Neural progenitor cell (in vitro differentiated cells): ENCODE measurements at regions not wholly inside any gene's neighbourhood (a gene's known extent, or its start where the extent isn't known, plus 50 kb on each side); places are given as distances from the start of the nearest gene placed in this dataset.

ENCODE experiments used
- DNase-seq: peaks from one replicate; pipeline ENCODE4 v3.0.0-alpha.2; 2016; ENCODE audit warnings: low spot score
- H2AFZ ChIP-seq: fragments of 200-600 bp; sonication (generic); replicated peaks from 2 replicates; pipeline ENCODE4 v1.6.1; 2016; ENCODE audit warnings: antibody characterized with exemption
- H3F3A ChIP-seq: fragments of 200-600 bp; sonication (generic); 2 replicates; pipeline ENCODE4 v1.6.1; 2016; ENCODE audit warnings: antibody characterized with exemption, low read depth
- H3K27ac ChIP-seq: fragments of 200-600 bp; sonication (generic); 2 replicates; pipeline ENCODE4 v1.5.1; 2016; ENCODE audit warnings: mild to moderate bottlenecking
- H3K27me3 ChIP-seq: fragments of 200-600 bp; sonication (generic); 2 replicates; pipeline ENCODE4 v1.6.1; 2016; ENCODE audit warnings: mild to moderate bottlenecking, moderate library complexity
- H3K36me3 ChIP-seq: fragments of 200-600 bp; sonication (generic); 2 replicates; pipeline ENCODE4 v1.5.1; 2016
- H3K4me1 ChIP-seq: fragments of 200-600 bp; sonication (generic); 2 replicates; pipeline ENCODE4 v1.6.1; 2016; ENCODE audit warnings: mixed run types
- H3K4me2 ChIP-seq: fragments of 200-600 bp; sonication (generic); 2 replicates; pipeline ENCODE4 v1.6.1; 2016
- H3K4me3 ChIP-seq: fragments of 200-600 bp; sonication (generic); 2 replicates; pipeline ENCODE4 v1.5.1; 2016
- H3K79me2 ChIP-seq: fragments of 200-600 bp; sonication (generic); 2 replicates; pipeline ENCODE4 v1.6.1; 2016; ENCODE audit warnings: low read depth
- H3K9ac ChIP-seq: fragments of 200-600 bp; sonication (generic); 2 replicates; pipeline ENCODE4 v1.6.1; 2016
- H3K9me3 ChIP-seq: fragments of 200-600 bp; sonication (generic); 2 replicates; pipeline ENCODE4 v1.5.1; 2016; ENCODE audit warnings: low read depth
- H4K20me1 ChIP-seq: fragments of 200-600 bp; sonication (generic); 2 replicates; pipeline ENCODE4 v1.6.1; 2016; ENCODE audit warnings: low read depth
- H3K27ac Mint-ChIP-seq: 3 replicates; pipeline ENCODE4 v1.8.0; 2021; ENCODE audit warnings: mixed read lengths
- H3K27me3 Mint-ChIP-seq: 2 replicates; pipeline ENCODE4 v1.8.0; 2022; ENCODE audit warnings: low read depth, mild to moderate bottlenecking, inconsistent platforms, moderate library complexity, mixed read lengths; ENCODE audit not compliant: insufficient read depth
- H3K36me3 Mint-ChIP-seq: 3 replicates; pipeline ENCODE4 v1.8.0; 2021; ENCODE audit warnings: mixed read lengths
- H3K4me1 Mint-ChIP-seq: 3 replicates; pipeline ENCODE4 v1.8.0; 2021; ENCODE audit warnings: mixed read lengths
- H3K4me3 Mint-ChIP-seq: 3 replicates; pipeline ENCODE4 v1.8.0; 2021; ENCODE audit warnings: mild to moderate bottlenecking, moderate library complexity, mixed read lengths
- H3K9me3 Mint-ChIP-seq: 3 replicates; pipeline ENCODE4 v1.8.0; 2020; ENCODE audit warnings: mixed read lengths
- EZH2 ChIP-seq: fragments of 200-600 bp; sonication (generic); IDR thresholded peaks from 2 replicates; pipeline ENCODE4 v1.6.1; 2017; ENCODE audit warnings: antibody characterized with exemption, mild to moderate bottlenecking, moderate library complexity
- EZH2phosphoT487 ChIP-seq: fragments of 200-600 bp; sonication (generic); IDR thresholded peaks from 2 replicates; pipeline ENCODE4 v1.6.1; 2017; ENCODE audit warnings: antibody characterized with exemption
- TF ChIP-seq, protein P1 (sequence below): fragments of 200-600 bp; sonication (generic); IDR thresholded peaks from 2 replicates; pipeline ENCODE4 v1.5.1; 2017; ENCODE audit warnings: antibody characterized with exemption, mild to moderate bottlenecking

DNA sequence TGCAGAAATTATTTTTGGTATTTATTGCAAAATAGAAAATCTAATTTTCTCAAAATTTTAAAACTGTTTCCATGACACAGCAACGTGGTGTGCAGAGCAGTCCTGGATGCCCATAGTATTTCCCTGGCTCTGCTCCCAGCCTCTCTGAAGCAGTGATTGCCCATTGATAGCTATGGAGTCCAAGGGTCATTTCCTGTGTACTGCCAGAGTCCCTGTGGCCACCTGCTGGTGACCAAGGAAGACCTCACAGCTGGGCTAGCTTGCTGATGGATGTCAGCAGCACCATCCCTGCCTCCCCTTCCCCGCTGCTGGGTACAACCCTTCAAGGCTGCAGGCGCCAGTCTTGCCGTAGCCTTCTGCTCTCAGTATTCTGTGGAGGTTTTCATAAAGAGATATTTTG lies 184.1 kb downstream of the DIRAS2 start:
- no peaks in the 10 kb centered on the region for H3K36me3 ChIP-seq
- TF ChIP-seq, protein P1, sequence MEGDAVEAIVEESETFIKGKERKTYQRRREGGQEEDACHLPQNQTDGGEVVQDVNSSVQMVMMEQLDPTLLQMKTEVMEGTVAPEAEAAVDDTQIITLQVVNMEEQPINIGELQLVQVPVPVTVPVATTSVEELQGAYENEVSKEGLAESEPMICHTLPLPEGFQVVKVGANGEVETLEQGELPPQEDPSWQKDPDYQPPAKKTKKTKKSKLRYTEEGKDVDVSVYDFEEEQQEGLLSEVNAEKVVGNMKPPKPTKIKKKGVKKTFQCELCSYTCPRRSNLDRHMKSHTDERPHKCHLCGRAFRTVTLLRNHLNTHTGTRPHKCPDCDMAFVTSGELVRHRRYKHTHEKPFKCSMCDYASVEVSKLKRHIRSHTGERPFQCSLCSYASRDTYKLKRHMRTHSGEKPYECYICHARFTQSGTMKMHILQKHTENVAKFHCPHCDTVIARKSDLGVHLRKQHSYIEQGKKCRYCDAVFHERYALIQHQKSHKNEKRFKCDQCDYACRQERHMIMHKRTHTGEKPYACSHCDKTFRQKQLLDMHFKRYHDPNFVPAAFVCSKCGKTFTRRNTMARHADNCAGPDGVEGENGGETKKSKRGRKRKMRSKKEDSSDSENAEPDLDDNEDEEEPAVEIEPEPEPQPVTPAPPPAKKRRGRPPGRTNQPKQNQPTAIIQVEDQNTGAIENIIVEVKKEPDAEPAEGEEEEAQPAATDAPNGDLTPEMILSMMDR: peak; percentile 20
- TF ChIP-seq EZH2phosphoT487: no peak
- no peak for TF ChIP-seq EZH2
- peaks cover 14% of the 10 kb centered on the region for H3K9me3 Mint-ChIP-seq
- no peak overlapping the region for H3K4me3 ChIP-seq
- H2AFZ ChIP-seq: no peak overlapping the region
- H3K27ac ChIP-seq: no peak overlapping the region
- no peaks in the 10 kb centered on the region for H3K4me1 Mint-ChIP-seq
- no peaks in the 10 kb centered on the region for H3K79me2 ChIP-seq
- peaks cover 15% of the 10 kb centered on the region for H3K4me1 ChIP-seq
- no peak overlapping the region for H3K9ac ChIP-seq
- no peak overlapping the region for H3K27ac Mint-ChIP-seq
- H3K9me3 ChIP-seq: no peaks in the 10 kb centered on the region
- no peaks in the 10 kb centered on the region for H3F3A ChIP-seq
- peak; percentile 27 for DNase-seq
- H3K4me3 Mint-ChIP-seq: no peak overlapping the region
- H3K27me3 Mint-ChIP-seq: peaks cover 8% of the 10 kb centered on the region
- H3K27me3 ChIP-seq: no peaks in the 10 kb centered on the region
- H4K20me1 ChIP-seq: no peaks in the 10 kb centered on the region
- no peak overlapping the region for H3K4me2 ChIP-seq
- H3K36me3 Mint-ChIP-seq: no peaks in the 10 kb centered on the region

DNA sequence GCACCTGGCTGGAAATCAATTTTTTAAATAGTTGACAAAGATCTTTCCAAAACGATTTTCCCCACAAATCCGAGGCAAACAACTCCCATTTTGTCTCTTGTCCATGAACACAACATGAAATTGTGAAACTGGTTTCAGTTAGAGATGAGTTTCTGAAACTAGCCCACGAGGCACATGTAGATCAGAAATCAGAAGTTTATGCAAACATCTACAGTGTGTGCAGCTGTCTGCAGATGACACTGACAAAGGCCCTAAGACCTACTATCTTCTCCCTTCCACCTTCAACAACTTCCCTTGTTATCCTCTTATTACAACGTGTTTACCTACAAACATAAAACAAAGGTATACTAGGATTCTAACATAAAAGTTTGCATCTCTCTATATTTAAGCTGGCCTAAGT lies 183.3 kb downstream of the DIRAS2 start:
- no peaks in the 10 kb centered on the region for H3K27me3 ChIP-seq
- H3K4me1 ChIP-seq: peaks cover 15% of the 10 kb centered on the region
- H3K36me3 ChIP-seq: no peaks in the 10 kb centered on the region
- H3K36me3 Mint-ChIP-seq: no peaks in the 10 kb centered on the region
- H3K4me2 ChIP-seq: no peak overlapping the region
- no peaks in the 10 kb centered on the region for H3F3A ChIP-seq
- no peak for DNase-seq
- TF ChIP-seq, protein P1: no peak
- TF ChIP-seq EZH2: no peak
- TF ChIP-seq EZH2phosphoT487: no peak
- H3K9me3 ChIP-seq: no peaks in the 10 kb centered on the region
- no peaks in the 10 kb centered on the region for H4K20me1 ChIP-seq
- H2AFZ ChIP-seq: no peak overlapping the region
- no peak overlapping the region for H3K27ac Mint-ChIP-seq
- H3K9me3 Mint-ChIP-seq: peaks cover 14% of the 10 kb centered on the region
- no peaks in the 10 kb centered on the region for H3K4me1 Mint-ChIP-seq
- H3K27me3 Mint-ChIP-seq: peaks cover 8% of the 10 kb centered on the region
- no peaks in the 10 kb centered on the region for H3K79me2 ChIP-seq
- no peak overlapping the region for H3K9ac ChIP-seq
- no peak overlapping the region for H3K27ac ChIP-seq
- no peak overlapping the region for H3K4me3 ChIP-seq
- no peak overlapping the region for H3K4me3 Mint-ChIP-seq

GRCh38 chr9:90460220-90460619 lies 182.4 kb downstream of the DIRAS2 start:
- Mint-ChIP-seq H3K4me1 (peaks cover 2% of the 10 kb centered on the region), H3K27me3 (peaks cover 8% of the 10 kb centered on the region), H3K9me3 (peaks cover 14% of the 10 kb centered on the region), H3K36me3 (no peaks in the 10 kb centered on the region), H3K27ac (no peak overlapping the region), H3K4me3 (no peak overlapping the region)
- Histone ChIP-seq H3K36me3 (no peaks in the 10 kb centered on the region), H2AFZ (peak overlapping the region; percentile 68), H3K27me3 (no peaks in the 10 kb centered on the region), H3K79me2 (no peaks in the 10 kb centered on the region), H3K9me3 (no peaks in the 10 kb centered on the region), H3K4me3 (no peak overlapping the region), H3K4me1 (peaks cover 15% of the 10 kb centered on the region), H4K20me1 (no peaks in the 10 kb centered on the region), H3K27ac (no peak overlapping the region), H3F3A (no peaks in the 10 kb centered on the region), H3K4me2 (peak overlapping the region; percentile 47), H3K9ac (no peak overlapping the region)
- peak; percentile 54 for DNase-seq
- TF ChIP-seq EZH2 (no peak), EZH2phosphoT487 (no peak)
- TF ChIP-seq, protein P1: no peak
